Muscle layer of colon (tissue), 2 donors: ENCODE measurements at regions not wholly inside any gene's neighbourhood (a gene's known extent, or its start where the extent isn't known, plus 50 kb on each side); places are given as distances from the start of the nearest gene placed in this dataset.

Experiments
- H3K27ac ChIP-seq: one replicate; pipeline ENCODE4 v1.7.0; 2013; ENCODE audit warnings: low read depth, mild to moderate bottlenecking, low read length, moderate library complexity
- H3K27me3 ChIP-seq, 2 donors: one replicate each; pipeline ENCODE4 v1.7.0; 2013; ENCODE audit warnings: low read length in 2 of 2, mild to moderate bottlenecking in 2 of 2; ENCODE audit not compliant: insufficient read depth in 2 of 2, control insufficient read depth in 1 of 2
- H3K36me3 ChIP-seq: one replicate; pipeline ENCODE4 v1.7.0; 2013; ENCODE audit warnings: mild to moderate bottlenecking, low read length; ENCODE audit not compliant: insufficient read depth
- H3K4me1 ChIP-seq: one replicate; pipeline ENCODE4 v1.7.0; 2013; ENCODE audit warnings: mild to moderate bottlenecking, low read length; ENCODE audit not compliant: insufficient read depth
- H3K4me3 ChIP-seq, 2 donors: one replicate each; pipeline ENCODE4 v1.7.0; 2013; ENCODE audit warnings: low read length in 2 of 2, low read depth in 1 of 2, mild to moderate bottlenecking in 1 of 2, moderate library complexity in 1 of 2
- H3K9ac ChIP-seq: one replicate; pipeline ENCODE4 v1.7.0; 2013; ENCODE audit warnings: low read length
- H3K9me3 ChIP-seq: one replicate; pipeline ENCODE4 v1.7.0; 2013; ENCODE audit warnings: mild to moderate bottlenecking, low read length
- donor health status: abdominal sarcoma.
- donor health status: Adenocarcinoma of cecum.

DNA sequence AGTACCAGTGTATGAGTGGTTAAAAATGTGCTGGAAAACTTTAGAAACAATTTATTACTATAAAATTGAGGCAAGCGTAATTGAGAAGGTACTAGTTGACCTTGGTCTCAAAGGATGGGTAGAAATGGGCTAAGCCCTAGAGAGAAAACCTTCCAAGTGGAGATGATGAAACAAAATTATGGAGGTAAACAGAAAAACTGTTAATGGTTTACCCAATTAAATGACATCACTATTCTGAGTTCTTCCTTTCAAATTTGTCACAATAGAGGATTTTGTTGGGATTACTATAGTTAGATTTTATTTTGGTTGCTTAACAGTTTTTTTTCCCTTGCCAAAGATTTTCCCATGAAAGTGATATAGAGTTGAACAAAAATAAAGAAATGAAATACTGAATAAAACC lies 1302.5 kb upstream of the TENM3 start:
- Histone ChIP-seq H3K4me3 (no peak overlapping the region), H3K9me3 (no peaks in the 10 kb centered on the region), H3K9ac (no peak overlapping the region), H3K27ac (no peak overlapping the region), H3K36me3 (no peaks in the 10 kb centered on the region), H3K4me1 (no peaks in the 10 kb centered on the region), H3K27me3 (no peaks in the 10 kb centered on the region)

DNA sequence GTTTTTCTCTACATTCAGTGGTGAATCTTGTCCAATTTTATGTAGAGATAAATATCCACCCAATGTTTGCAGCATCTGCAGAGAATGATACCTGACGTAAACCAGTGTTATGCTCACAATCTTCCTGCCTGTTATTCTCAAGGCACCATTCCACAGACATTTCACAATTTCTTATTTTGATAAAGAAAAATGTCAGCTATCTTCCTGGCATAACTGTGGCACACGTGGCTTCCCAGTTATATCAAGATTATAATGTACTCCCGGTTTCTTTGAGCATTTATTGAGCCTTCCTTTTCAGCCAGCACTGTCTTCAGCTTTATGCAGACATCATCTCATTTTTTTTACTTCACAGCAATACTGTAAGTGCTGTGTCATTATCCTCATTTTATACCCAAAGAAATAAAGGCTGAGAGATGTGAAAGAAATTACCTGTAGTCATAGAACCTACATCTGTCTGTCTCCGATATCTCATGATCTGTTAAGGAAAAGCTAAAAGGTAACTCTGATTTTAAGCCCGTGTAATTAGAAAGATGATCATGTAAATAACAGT lies 1300.8 kb upstream of the TENM3 start:
- H3K4me3 ChIP-seq, result no peak overlapping the region
- no peak overlapping the region for H3K27ac ChIP-seq
- H3K36me3 ChIP-seq, result no peaks in the 10 kb centered on the region
- H3K9me3 ChIP-seq, result no peaks in the 10 kb centered on the region
- no peaks in the 10 kb centered on the region for H3K4me1 ChIP-seq
- no peak overlapping the region for H3K9ac ChIP-seq
- no peaks in the 10 kb centered on the region for H3K27me3 ChIP-seq

DNA sequence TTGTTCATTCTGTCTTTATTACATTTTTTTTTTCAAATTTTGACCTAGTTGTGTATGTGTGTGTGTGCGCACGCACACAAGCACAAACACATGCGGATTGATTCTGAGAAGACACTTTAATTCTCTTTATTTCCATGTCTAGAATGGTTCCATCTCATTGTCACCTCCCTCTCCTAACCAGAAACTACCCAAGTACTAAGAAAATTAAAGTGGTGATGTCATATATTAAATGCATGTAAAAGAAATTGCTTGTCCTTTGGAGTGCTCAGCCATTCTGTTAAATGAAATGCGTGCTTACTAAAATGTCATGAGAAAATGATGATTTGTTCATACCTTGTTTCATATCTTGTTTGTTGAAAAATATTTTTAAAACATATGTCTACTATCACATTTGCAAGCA lies 1297.0 kb upstream of the TENM3 start:
- Histone ChIP-seq H3K9ac (no peak overlapping the region), H3K4me3 (no peak overlapping the region), H3K27me3 (no peaks in the 10 kb centered on the region), H3K9me3 (no peaks in the 10 kb centered on the region), H3K36me3 (no peaks in the 10 kb centered on the region), H3K27ac (no peak overlapping the region), H3K4me1 (no peaks in the 10 kb centered on the region)

DNA sequence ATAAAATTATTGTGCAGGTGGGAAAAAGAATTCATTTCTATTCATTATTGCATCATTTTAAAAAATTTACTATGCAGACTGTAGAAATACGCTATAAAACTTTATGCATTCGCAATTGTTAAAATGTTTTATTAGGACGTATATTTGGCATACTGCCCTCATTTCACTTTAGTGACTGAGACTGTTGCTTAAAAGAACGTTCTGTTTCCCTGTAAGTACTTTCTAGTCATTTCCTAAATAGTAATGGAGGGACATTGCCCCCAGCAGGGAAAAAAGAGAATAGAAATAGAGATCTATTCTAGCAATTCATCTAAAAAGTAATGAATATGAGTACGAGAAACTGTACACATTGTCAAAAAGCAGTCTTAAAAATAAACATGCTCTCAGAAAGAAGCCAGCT lies 1295.8 kb upstream of the TENM3 start:
- no peaks in the 10 kb centered on the region for H3K4me1 ChIP-seq
- H3K4me3 ChIP-seq, result no peak overlapping the region
- H3K9me3 ChIP-seq, result no peaks in the 10 kb centered on the region
- no peak overlapping the region for H3K27ac ChIP-seq
- H3K9ac ChIP-seq, result no peak overlapping the region
- H3K27me3 ChIP-seq, result no peaks in the 10 kb centered on the region
- no peaks in the 10 kb centered on the region for H3K36me3 ChIP-seq

DNA sequence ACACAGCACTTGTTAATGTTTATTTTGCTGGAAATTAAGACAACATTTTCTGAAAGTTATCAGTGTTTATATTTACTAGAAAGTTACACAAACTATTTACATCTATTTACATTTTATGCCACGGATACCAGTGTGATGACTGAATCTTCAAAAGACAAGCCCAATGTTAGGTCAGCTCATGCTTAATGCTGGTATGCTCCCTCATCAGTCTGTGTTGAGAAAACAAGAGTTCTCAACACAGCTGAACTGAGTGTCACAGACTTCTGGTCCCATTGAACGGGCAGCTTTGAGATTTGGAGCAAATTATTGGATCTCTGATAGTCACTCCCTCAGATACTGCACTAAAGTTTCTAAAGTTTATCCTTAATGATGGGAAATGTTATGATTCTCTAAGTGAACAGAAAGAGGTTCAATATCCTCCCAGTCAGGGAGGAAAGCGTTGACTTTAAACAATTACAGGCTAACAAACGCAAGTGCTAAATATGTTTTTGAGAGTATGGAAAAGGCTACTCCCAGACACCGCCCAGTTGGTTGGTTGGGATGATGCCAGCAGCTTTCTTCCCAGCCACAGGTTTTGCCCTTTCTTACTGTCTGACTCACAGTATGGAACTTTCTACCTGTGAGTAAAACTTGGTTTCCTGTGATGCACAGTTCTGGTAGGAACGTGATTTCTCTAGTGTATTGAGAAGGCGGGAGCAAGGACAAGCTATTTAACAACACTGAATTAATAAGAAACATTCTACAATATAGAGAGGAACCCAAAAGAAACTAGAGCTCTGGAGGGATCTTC lies 1293.6 kb upstream of the TENM3 start:
- Histone ChIP-seq H3K9ac (no peak overlapping the region), H3K27me3 (no peaks in the 10 kb centered on the region), H3K36me3 (no peaks in the 10 kb centered on the region), H3K9me3 (no peaks in the 10 kb centered on the region), H3K4me3 (no peak overlapping the region), H3K4me1 (no peaks in the 10 kb centered on the region), H3K27ac (no peak overlapping the region)

DNA sequence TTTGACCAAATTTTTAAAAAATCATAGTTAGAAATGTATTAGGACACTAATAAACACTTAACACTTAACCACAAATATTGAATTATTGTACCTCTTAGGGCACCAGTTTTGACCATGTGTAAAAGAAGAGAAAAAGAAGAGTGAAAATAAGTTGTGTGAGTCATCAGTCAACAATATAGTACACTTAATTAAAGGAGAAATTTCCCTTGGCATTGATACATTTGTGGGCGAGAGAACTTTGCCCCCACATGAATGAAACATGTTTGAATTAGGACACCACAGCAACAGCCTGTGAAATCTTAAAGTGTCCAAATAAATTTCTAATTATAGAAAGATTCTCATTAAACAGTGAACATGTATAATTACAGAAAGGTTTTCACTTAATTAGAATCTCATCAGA lies 1292.8 kb upstream of the TENM3 start:
- Histone ChIP-seq H3K4me1 (no peaks in the 10 kb centered on the region), H3K4me3 (no peak overlapping the region), H3K9me3 (no peaks in the 10 kb centered on the region), H3K9ac (no peak overlapping the region), H3K36me3 (no peaks in the 10 kb centered on the region), H3K27me3 (no peaks in the 10 kb centered on the region), H3K27ac (no peak overlapping the region)

DNA sequence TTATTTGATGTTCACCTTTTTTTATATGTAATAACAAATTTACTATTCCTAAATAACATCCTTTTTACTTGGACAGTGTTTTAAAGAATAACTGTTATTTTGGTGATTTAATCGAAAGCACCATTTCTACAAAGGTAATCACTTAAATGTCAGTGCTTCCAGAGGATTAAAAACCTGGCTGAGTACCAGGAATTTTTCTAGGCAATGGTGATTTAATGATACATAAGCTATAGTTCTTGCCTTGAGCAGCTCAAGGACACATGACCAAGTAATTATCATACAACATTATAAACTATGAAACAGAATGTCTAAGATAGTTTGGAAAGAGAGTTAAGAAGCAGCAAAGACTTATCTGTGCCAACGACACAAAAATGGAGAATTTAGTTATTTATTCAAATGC lies 1291.9 kb upstream of the TENM3 start:
- Histone ChIP-seq H3K4me3 (no peak overlapping the region), H3K9ac (no peak overlapping the region), H3K4me1 (no peaks in the 10 kb centered on the region), H3K36me3 (no peaks in the 10 kb centered on the region), H3K9me3 (no peaks in the 10 kb centered on the region), H3K27me3 (no peaks in the 10 kb centered on the region), H3K27ac (no peak overlapping the region)

DNA sequence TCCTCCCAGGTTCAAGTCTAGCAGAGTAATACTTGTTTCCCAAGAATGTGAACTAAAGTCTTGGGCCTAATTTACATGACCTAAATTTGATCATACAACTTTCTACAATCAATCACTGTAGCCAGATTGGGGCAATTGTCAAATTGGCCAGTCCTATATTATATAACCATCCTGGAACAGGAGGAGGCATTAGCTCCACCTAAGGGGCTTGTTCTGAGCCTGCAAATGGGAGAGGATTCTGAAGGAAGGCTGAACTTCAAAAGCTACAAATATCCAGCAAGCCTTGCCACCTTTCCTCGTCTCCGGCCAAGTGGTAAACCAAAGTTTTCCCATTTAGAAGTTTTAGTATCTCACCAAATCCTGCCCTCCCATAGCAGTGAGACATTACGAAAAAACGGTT lies 1289.6 kb upstream of the TENM3 start:
- H3K4me1 ChIP-seq, result no peaks in the 10 kb centered on the region
- no peaks in the 10 kb centered on the region for H3K36me3 ChIP-seq
- H3K4me3 ChIP-seq, result no peak overlapping the region
- no peaks in the 10 kb centered on the region for H3K9me3 ChIP-seq
- no peak overlapping the region for H3K27ac ChIP-seq
- H3K9ac ChIP-seq, result no peak overlapping the region
- no peaks in the 10 kb centered on the region for H3K27me3 ChIP-seq

DNA sequence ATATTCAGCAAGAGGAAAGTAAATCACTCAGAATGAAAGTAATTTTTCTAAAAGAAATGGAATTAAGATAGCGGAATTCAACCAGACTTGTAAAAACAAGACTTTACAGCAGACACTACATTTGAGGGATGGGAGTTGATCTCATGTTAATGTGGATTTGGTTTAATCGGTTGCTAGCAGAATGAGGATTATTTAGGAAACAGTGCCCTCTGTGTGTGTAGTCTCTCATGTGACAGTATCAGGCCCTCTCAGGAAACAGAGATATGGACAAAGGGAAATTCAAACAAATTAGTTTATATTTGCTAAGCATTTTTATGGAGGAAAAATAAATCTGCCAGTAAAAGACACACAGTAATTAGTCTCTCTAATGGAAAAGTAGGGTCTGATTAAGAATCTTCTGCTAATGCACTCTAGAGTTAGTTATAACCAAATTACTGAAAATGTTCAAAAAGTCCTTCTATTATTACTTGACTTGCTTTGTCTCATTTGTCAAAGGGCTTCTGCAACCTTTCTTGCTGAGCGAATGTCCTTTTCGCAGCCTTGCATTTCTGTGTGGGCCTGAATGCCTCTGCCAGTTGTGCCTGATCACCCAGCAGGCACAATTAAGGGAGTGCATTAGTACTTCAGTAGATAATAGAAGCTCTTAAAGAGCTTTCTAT lies 1282.3 kb upstream of the TENM3 start:
- H3K27ac ChIP-seq, result no peak overlapping the region
- H3K27me3 ChIP-seq, result no peaks in the 10 kb centered on the region
- no peaks in the 10 kb centered on the region for H3K36me3 ChIP-seq
- no peaks in the 10 kb centered on the region for H3K9me3 ChIP-seq
- H3K4me1 ChIP-seq, result no peaks in the 10 kb centered on the region
- no peak overlapping the region for H3K9ac ChIP-seq
- no peak overlapping the region for H3K4me3 ChIP-seq

DNA sequence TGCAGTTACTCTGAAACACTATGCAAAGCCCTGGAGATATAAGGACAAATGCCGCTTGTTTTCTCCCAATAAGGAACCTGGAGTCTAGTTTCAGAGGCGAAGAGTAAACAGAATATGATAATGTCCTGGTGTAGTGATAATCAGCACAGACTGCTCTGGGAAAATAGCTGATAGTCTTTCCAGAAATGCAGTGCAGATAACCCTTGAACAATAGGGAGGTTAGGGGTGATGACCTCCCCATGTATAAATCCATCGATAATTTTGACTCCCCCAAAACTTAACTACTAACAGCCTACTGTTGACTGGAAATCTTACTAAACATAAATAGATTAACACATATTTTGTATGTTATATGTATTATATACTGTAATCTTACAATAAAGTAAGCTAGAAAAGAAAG lies 1280.9 kb upstream of the TENM3 start:
- Histone ChIP-seq H3K4me3 (no peak overlapping the region), H3K36me3 (no peaks in the 10 kb centered on the region), H3K4me1 (no peaks in the 10 kb centered on the region), H3K27ac (no peak overlapping the region), H3K9ac (no peak overlapping the region), H3K27me3 (no peaks in the 10 kb centered on the region), H3K9me3 (no peaks in the 10 kb centered on the region)

DNA sequence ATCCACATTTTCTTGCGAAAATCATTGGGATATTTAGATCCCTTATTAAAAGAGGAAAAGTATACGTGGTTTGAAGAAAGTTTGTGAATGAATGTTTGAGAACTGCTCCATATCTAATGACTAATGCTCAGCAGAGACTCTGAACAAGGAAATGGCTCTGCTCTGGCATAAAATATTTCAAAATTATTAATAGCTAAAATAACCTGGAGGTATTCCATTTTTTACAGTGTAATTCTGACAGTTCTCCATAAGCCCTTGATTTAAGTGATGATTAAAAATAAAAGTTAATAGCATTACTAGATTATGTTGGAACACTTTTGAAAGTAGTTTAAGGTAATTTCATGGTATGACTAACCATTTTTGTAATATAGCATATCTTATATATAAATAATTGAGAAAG lies 1276.9 kb upstream of the TENM3 start:
- no peaks in the 10 kb centered on the region for H3K27me3 ChIP-seq
- no peaks in the 10 kb centered on the region for H3K4me1 ChIP-seq
- H3K27ac ChIP-seq, result no peak overlapping the region
- no peak overlapping the region for H3K4me3 ChIP-seq
- no peak overlapping the region for H3K9ac ChIP-seq
- no peaks in the 10 kb centered on the region for H3K36me3 ChIP-seq
- no peaks in the 10 kb centered on the region for H3K9me3 ChIP-seq

DNA sequence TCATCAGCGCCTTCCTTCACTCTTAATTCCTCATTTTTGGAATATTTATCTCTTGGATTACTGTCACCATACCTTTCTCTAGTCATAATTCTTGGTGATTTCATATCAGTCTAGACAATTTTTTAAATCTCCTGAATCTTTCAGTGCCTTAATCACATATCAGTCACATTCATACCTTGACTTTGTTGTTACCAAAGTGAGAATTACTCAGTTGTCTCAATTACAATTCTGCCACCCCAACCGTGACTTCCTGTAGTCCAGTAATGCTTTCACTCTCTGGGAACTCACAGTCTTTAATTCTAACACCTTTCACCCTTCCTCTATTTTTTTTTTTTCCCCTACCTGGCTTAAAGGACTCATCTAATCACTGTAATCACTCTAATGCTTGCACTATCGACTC lies 1275.3 kb upstream of the TENM3 start:
- no peak overlapping the region for H3K4me3 ChIP-seq
- no peak overlapping the region for H3K27ac ChIP-seq
- H3K27me3 ChIP-seq, result no peaks in the 10 kb centered on the region
- H3K36me3 ChIP-seq, result no peaks in the 10 kb centered on the region
- no peaks in the 10 kb centered on the region for H3K9me3 ChIP-seq
- no peak overlapping the region for H3K9ac ChIP-seq
- no peaks in the 10 kb centered on the region for H3K4me1 ChIP-seq
